Smooth muscle cell (in vitro differentiated cells): ENCODE measurements at regions not wholly inside any gene's neighbourhood (a gene's known extent, or its start where the extent isn't known, plus 50 kb on each side); places are given as distances from the start of the nearest gene placed in this dataset.

Experiments used
- DNase-seq: peaks from one replicate; lab custom pipeline; 2025; ENCODE audit not compliant: unreplicated experiment; lab: John Stamatoyannopoulos, UW
- H2AFZ ChIP-seq: fragments of 200-600 bp; sonication (generic); 2 replicates; pipeline ENCODE4 v1.6.0; 2016; ENCODE audit warnings: antibody characterized with exemption, low read depth, mild to moderate bottlenecking
- H3F3A ChIP-seq: fragments of 200-600 bp; sonication (generic); 2 replicates; pipeline ENCODE4 v1.6.0; 2017; ENCODE audit warnings: antibody characterized with exemption, low read depth
- H3K27ac ChIP-seq: fragments of 200-600 bp; sonication (generic); 2 replicates; pipeline ENCODE4 v1.5.1; 2016; ENCODE audit warnings: low read depth, mild to moderate bottlenecking
- H3K27me3 ChIP-seq: fragments of 200-600 bp; sonication (generic); 2 replicates; pipeline ENCODE4 v1.6.1; 2016; ENCODE audit warnings: low read depth, mild to moderate bottlenecking
- H3K36me3 ChIP-seq: fragments of 200-600 bp; sonication (generic); 2 replicates; pipeline ENCODE4 v1.5.1; 2016; ENCODE audit warnings: low read depth
- H3K4me1 ChIP-seq: fragments of 200-600 bp; sonication (generic); 2 replicates; pipeline ENCODE4 v1.5.1; 2016; ENCODE audit warnings: low read depth
- H3K4me2 ChIP-seq: fragments of 200-600 bp; sonication (generic); 2 replicates; pipeline ENCODE4 v1.6.0; 2016; ENCODE audit warnings: mild to moderate bottlenecking
- H3K4me3 ChIP-seq: fragments of 200-600 bp; sonication (generic); 2 replicates; pipeline ENCODE4 v1.5.1; 2016; ENCODE audit warnings: mild to moderate bottlenecking
- H3K79me2 ChIP-seq: fragments of 200-600 bp; sonication (generic); 2 replicates; pipeline ENCODE4 v1.6.0; 2016; ENCODE audit warnings: low read depth, mild to moderate bottlenecking
- H3K9ac ChIP-seq: fragments of 200-600 bp; sonication (generic); 2 replicates; pipeline ENCODE4 v1.6.0; 2016; ENCODE audit warnings: low read depth
- H3K9me3 ChIP-seq: fragments of 200-600 bp; sonication (generic); replicated peaks from 2 replicates; pipeline ENCODE4 v1.5.1; 2016; ENCODE audit warnings: low read depth
- H4K20me1 ChIP-seq: fragments of 200-600 bp; sonication (generic); 2 replicates; pipeline ENCODE4 v1.6.0; 2016; ENCODE audit warnings: low read depth
- WGBS: methylation state at CpG from one replicate; pipeline ENCODE4 v1.1.7; 2016; ENCODE audit warnings: low lambda C conversion rate; 5-methylcytosine and 5-hydroxymethylcytosine counted together
- TF ChIP-seq, protein P1 (sequence below): fragments of 200-600 bp; sonication (generic); IDR thresholded peaks from 2 replicates; pipeline ENCODE4 v1.5.1; 2017; ENCODE audit warnings: borderline replicate concordance, mild to moderate bottlenecking, antibody characterized with exemption; ENCODE audit not compliant: insufficient read depth, poor library complexity, severe bottlenecking

DNA sequence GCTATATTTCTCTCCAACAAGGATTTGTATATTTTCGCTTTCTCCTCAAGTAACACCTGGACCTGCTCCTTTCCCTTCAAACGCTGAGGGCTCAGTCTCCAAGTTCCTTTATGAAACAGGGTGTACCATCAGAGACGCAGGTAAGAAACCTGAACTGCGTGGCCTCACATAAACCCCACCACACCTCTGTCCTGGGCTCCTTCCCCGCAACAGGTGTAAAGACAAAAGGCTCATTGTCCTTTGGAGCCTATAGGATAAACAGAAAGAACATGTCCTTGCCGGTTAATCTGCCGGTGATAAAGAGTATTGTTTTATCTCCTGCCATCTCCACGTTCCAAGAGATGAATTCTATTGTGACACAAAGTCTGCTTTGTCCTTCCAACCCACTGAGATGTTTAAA is 111.8 kb upstream of the ADAMTS9 start:
- no peaks in the 10 kb centered on the region for H3K36me3 ChIP-seq
- H3K27ac ChIP-seq: no peak overlapping the region
- TF ChIP-seq, protein P1, sequence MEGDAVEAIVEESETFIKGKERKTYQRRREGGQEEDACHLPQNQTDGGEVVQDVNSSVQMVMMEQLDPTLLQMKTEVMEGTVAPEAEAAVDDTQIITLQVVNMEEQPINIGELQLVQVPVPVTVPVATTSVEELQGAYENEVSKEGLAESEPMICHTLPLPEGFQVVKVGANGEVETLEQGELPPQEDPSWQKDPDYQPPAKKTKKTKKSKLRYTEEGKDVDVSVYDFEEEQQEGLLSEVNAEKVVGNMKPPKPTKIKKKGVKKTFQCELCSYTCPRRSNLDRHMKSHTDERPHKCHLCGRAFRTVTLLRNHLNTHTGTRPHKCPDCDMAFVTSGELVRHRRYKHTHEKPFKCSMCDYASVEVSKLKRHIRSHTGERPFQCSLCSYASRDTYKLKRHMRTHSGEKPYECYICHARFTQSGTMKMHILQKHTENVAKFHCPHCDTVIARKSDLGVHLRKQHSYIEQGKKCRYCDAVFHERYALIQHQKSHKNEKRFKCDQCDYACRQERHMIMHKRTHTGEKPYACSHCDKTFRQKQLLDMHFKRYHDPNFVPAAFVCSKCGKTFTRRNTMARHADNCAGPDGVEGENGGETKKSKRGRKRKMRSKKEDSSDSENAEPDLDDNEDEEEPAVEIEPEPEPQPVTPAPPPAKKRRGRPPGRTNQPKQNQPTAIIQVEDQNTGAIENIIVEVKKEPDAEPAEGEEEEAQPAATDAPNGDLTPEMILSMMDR: no peak
- no peaks in the 10 kb centered on the region for H4K20me1 ChIP-seq
- H3K4me1 ChIP-seq: peaks cover 15% of the 10 kb centered on the region
- H3K4me2 ChIP-seq: no peak overlapping the region
- WGBS: 93% methylated on average over 8 of the region's 8 CpGs
- H3K27me3 ChIP-seq: no peaks in the 10 kb centered on the region
- H3K4me3 ChIP-seq: no peak overlapping the region
- H3F3A ChIP-seq: peaks cover 25% of the 10 kb centered on the region
- no peaks in the 10 kb centered on the region for H3K79me2 ChIP-seq
- no peak overlapping the region for H3K9ac ChIP-seq
- no peaks in the 10 kb centered on the region for H3K9me3 ChIP-seq
- no peak for DNase-seq
- no peak overlapping the region for H2AFZ ChIP-seq

DNA sequence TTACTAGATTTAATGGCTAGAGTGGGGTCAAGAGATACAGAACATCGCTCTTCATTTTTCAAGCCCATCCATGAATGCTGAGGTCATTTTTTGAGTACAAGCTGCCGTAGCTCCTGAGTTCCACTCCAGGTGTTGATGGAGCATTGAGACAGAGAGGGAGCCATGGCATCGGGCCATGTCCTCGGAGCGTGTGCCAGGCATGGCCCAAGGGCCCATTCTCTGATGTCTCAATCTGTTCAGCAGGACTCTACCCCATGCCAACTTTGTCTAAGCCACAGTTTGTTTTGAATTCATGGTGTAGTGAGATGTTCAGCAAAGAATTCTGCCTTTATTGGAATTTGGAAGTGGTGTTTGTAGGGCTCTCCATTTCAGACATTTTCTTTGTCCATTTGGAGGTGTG is 110.5 kb upstream of the ADAMTS9 start:
- Histone ChIP-seq H4K20me1 (no peaks in the 10 kb centered on the region), H3K79me2 (no peaks in the 10 kb centered on the region), H3K27me3 (no peaks in the 10 kb centered on the region), H3K4me1 (peaks cover 9% of the 10 kb centered on the region), H3K4me3 (no peak overlapping the region), H3K4me2 (no peak overlapping the region), H3K9ac (no peak overlapping the region), H3K27ac (no peak overlapping the region), H3F3A (peaks cover 16% of the 10 kb centered on the region), H3K9me3 (no peaks in the 10 kb centered on the region), H2AFZ (no peak overlapping the region), H3K36me3 (no peaks in the 10 kb centered on the region)
- TF ChIP-seq, protein P1: no peak
- DNase-seq: no peak
- 96% methylated on average over 5 of the region's 5 CpGs for WGBS

DNA sequence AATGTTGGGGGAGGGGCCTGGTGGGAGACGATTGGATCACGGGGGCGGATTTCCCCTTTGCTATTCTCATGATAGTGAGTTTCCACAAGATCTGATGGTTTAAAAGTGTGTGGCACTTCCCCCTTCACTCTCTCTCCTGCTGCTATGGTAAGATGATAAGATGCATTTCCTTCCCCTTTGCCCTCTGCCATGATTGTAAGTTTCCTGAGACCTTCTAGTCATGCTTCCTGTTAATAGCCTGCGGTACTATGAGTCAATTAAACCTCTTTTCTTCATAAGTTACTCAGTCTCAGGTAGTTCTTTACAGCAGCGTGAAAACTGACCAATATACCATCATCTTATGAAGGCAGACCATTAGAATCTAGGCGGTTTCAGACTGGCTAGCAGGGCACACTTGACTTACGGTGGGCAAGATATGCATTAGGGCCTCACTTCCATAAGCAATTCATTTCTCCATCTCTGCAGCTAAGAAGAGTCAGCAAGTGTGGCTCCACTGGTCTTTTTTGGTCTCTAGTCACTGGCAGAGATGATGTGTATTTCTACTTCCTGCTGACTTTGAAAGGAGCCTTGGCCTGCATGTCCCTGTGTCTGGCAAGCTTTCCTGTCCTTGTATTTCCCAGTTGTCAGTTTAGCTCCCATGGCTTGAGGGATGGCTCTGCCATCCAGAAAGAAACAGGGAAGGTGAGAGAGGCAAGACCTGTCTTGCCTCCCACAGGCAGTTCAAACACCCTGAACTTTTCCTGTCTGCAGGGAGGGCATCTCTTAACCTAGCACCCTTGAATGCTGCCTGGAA is 109.0 kb upstream of the ADAMTS9 start:
- Histone ChIP-seq H3F3A (peaks cover 3% of the 10 kb centered on the region), H4K20me1 (no peaks in the 10 kb centered on the region), H3K36me3 (no peaks in the 10 kb centered on the region), H3K4me1 (no peaks in the 10 kb centered on the region), H3K4me2 (no peak overlapping the region), H3K9ac (no peak overlapping the region), H3K27me3 (no peaks in the 10 kb centered on the region), H3K27ac (no peak overlapping the region), H3K79me2 (no peaks in the 10 kb centered on the region), H3K9me3 (no peaks in the 10 kb centered on the region), H2AFZ (no peak overlapping the region), H3K4me3 (no peak overlapping the region)
- TF ChIP-seq, protein P1: no peak
- WGBS: 81% methylated on average over 7 of the region's 7 CpGs
- DNase-seq: no peak

DNA sequence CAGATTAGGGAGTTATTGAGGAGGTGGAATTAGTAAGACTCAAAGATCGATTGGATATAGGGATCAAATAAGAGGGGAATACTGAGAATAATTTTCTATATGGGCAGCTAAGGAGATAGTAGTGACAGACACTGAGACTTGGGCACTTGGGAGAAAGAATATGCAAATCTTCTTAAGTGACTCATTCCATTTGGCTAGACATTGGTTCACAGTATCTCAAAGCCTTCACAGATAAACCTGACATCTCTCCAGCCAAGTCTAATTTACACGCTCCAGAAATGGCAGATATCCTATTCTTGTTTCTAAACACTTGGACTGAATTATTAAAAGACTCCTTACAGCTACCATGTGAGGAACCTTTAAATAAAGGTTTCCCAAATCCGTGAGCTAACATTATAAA is 104.6 kb upstream of the ADAMTS9 start:
- H3K9me3 ChIP-seq: no peaks in the 10 kb centered on the region
- H3K36me3 ChIP-seq: no peaks in the 10 kb centered on the region
- TF ChIP-seq, protein P1: no peak
- no peak overlapping the region for H3K9ac ChIP-seq
- no peak for DNase-seq
- peak overlapping the region; percentile 25 for H3K27ac ChIP-seq
- no peak overlapping the region for H3K4me2 ChIP-seq
- no peaks in the 10 kb centered on the region for H4K20me1 ChIP-seq
- H3K27me3 ChIP-seq: no peaks in the 10 kb centered on the region
- H3F3A ChIP-seq: no peaks in the 10 kb centered on the region
- no peak overlapping the region for H3K4me3 ChIP-seq
- WGBS: 69% methylated on average over 3 of the region's 3 CpGs
- no peak overlapping the region for H2AFZ ChIP-seq
- no peaks in the 10 kb centered on the region for H3K79me2 ChIP-seq
- H3K4me1 ChIP-seq: no peaks in the 10 kb centered on the region
